Mucosa of descending colon (tissue), 3 donors: ENCODE measurements at regions not wholly inside any gene's neighbourhood (a gene's known extent, or its start where the extent isn't known, plus 50 kb on each side); places are given as distances from the start of the nearest gene placed in this dataset.
"Not testable (repeated sequence)": the region's sequence is repeated elsewhere in the genome, so short reads cannot be mapped to it uniquely, and the experiment has no call there.

ENCODE experiments used
- ATAC-seq: fragments of 200-7000 bp; cut with Tn5 transposase; one replicate; pipeline ENCODE4 v1.9.1; 2020; ENCODE audit warnings: mild to moderate bottlenecking, moderate library complexity
- DNase-seq, 3 donors: peaks; one replicate each; pipeline ENCODE4 v3.0.0-alpha.2; 2020
- H3K36me3 ChIP-seq: fragments of 200-600 bp; one replicate; pipeline ENCODE4 v1.8.0; 2021; ENCODE audit warnings: low read depth, mild to moderate bottlenecking
- H3K4me1 ChIP-seq: fragments of 200-600 bp; one replicate; pipeline ENCODE4 v1.8.0; 2021; ENCODE audit warnings: low read depth, mild to moderate bottlenecking
- H3K4me3 ChIP-seq: fragments of 200-600 bp; one replicate; pipeline ENCODE4 v1.8.0; 2021; ENCODE audit warnings: mild to moderate bottlenecking
- H3K9me3 ChIP-seq: fragments of 200-600 bp; one replicate; pipeline ENCODE4 v1.8.0; 2021; ENCODE audit warnings: mild to moderate bottlenecking
- intact Hi-C, 2 donors: fragments of 100-400 bp; cut with DNase I in 1 of 2; cut with micrococcal nuclease in 1 of 2; formaldehyde crosslinking; loops; one replicate each; pipeline versions ENCODE4 v1.11.0 to v1.11.1; 2022; cut with DNase I, micrococcal nuclease
- TF ChIP-seq, protein P1 (sequence below): fragments of 200-600 bp; IDR thresholded peaks from one replicate; pipeline ENCODE4 v1.8.0; 2022; ENCODE audit warnings: antibody characterized with exemption, mild to moderate bottlenecking
- donor health status: DM: no; HTN: no; CAD: no; lungs with moderate emphysema.
- donor health status: DM: no; HTN: no; CAD: no.
- donor health status: DM: no; HTN: yes; CAD: no.

DNA sequence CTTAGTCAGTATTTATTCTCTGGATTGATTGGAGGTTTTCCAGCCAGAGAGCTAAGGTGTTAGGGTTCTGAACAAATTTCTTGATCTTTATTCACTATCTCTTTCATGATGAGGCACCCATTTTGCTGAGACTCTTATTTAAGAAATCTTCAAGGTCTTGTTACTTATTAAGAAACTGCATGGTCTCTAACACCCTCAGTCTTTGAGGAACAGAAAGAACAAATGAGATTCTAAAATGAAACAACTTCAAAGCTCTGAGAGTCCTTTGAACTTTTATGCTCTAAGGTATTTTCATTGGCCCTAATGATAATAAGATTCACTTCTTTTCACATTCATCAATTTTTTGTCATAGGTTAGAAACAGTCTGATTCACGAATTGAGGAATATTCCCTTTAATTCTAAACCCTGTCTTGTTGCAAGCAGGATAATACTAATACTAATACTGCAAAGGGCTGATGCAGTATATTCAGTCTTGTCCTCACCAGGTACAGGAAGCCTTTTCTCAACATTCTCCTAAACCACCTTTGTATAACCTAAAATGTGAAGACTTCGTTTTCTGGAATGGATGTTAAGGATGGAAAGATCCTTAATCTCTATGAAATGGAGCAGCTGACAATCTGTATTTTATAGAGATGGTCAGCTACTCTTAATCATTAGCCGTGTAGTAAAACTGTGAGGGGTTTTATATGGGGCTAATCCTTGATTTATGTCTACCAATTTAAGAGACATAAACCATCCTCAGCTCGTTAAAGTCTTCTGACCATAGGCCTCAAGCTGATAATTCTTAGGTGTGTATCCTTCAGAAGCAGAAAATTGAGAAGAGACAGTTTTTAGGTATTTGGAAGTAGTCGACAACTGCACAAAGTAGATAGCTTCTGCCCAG is 198.3 kb downstream of the OTOL1 start:
- ATAC-seq (no peak), DNase-seq (no peak)
- Histone ChIP-seq H3K9me3 (no peaks in the 10 kb centered on the region), H3K4me3 (no peak overlapping the region), H3K4me1 (no peaks in the 10 kb centered on the region), H3K36me3 (no peaks in the 10 kb centered on the region)
- intact Hi-C loops = no loop called here
- TF ChIP-seq, protein P1, sequence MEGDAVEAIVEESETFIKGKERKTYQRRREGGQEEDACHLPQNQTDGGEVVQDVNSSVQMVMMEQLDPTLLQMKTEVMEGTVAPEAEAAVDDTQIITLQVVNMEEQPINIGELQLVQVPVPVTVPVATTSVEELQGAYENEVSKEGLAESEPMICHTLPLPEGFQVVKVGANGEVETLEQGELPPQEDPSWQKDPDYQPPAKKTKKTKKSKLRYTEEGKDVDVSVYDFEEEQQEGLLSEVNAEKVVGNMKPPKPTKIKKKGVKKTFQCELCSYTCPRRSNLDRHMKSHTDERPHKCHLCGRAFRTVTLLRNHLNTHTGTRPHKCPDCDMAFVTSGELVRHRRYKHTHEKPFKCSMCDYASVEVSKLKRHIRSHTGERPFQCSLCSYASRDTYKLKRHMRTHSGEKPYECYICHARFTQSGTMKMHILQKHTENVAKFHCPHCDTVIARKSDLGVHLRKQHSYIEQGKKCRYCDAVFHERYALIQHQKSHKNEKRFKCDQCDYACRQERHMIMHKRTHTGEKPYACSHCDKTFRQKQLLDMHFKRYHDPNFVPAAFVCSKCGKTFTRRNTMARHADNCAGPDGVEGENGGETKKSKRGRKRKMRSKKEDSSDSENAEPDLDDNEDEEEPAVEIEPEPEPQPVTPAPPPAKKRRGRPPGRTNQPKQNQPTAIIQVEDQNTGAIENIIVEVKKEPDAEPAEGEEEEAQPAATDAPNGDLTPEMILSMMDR = no peak

DNA sequence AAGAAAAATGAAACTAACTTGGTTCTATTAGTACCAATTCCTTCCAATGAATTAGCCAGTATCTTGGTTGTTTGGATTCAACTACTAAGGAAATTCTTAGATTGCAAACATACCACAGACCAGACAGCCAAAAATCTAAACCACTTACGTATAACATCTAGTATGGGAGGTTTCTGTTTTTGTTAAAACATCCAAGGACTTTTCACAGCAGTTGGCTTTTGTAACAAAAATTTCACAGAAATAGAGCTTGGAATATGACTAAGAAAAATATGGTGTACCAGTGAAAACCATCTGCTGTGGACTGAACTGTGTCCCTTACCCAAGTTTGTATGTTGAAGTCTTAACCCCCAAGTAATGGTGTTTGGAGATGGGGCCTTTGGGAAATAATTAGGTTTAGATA is 199.2 kb downstream of the OTOL1 start:
- Histone ChIP-seq H3K36me3 (no peaks in the 10 kb centered on the region), H3K4me1 (no peaks in the 10 kb centered on the region), H3K4me3 (no peak overlapping the region), H3K9me3 (no peaks in the 10 kb centered on the region)
- TF ChIP-seq, protein P1 = no peak
- intact Hi-C loops = no loop called here
- no peak for DNase-seq
- no peak for ATAC-seq

DNA sequence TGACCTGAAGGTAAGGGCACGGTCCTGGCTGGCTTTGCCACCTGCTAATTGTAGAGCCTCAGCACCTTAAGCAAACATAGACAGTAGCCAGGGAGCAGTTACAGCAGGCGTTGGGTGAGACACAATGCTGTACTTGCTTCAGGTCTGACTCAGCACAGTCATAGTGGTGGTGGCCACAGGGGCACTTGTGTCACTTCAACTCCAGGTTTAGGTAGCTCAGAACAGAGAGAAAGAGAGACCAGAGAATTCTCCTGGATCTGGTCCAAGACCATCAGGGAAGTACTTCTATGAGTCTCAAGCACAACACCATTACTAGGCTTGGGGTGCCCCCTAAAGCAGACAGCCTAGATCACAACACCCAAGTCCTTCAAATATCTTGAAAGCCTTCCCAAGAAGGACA is 204.4 kb downstream of the OTOL1 start:
- Histone ChIP-seq H3K36me3 (no peaks in the 10 kb centered on the region), H3K4me1 (no peaks in the 10 kb centered on the region), H3K9me3 (no peaks in the 10 kb centered on the region), H3K4me3 (no peak overlapping the region)
- intact Hi-C loops = no loop called here
- ATAC-seq = no peak
- no peak for DNase-seq
- TF ChIP-seq, protein P1 = no peak

DNA sequence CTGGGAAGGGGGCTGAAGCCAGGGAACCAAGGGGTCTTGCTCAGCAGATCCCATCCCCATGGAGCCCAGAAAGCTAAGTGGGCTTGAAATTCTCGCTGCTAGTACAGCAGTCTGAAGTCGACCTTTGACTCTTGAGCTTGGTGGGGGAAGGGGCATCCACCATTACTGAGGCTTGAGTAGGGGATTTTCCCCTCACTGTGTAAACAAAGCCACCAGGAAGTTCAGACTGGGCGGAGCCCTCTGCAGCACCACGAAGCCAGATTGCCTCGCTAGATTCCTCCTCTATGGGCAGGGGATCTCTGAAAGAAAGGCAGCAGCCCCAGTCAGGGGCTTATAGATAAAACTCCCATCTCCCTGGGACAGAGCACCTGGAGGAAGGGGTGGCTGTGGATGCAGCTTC is 210.6 kb downstream of the OTOL1 start:
- H3K4me3 ChIP-seq, H3K9me3 ChIP-seq, DNase-seq, H3K36me3 ChIP-seq, ATAC-seq, H3K4me1 ChIP-seq, intact Hi-C loops: not testable (repeated sequence)

DNA sequence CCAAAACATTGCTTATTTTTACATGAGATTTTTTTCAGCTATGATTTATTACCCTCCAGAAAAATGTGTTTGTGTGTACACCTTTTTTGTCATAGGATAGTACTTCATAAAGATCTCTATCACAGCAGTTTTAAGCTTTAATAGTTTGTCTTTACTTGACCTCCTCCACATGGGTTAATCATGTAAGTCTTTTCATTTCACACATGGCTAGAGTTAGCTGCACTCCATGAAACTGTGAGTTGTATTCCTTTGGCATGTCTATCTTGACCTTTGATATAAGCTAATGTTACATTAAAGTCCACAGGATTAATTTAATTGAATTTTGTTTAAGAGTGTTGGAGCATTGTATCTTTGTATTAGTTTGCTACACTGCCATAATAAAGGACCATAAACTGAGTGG is 217.1 kb downstream of the OTOL1 start:
- TF ChIP-seq, protein P1 = no peak
- intact Hi-C loops = no loop called here
- ATAC-seq (no peak), DNase-seq (no peak)
- Histone ChIP-seq H3K4me3 (no peak overlapping the region), H3K9me3 (no peaks in the 10 kb centered on the region), H3K36me3 (no peaks in the 10 kb centered on the region), H3K4me1 (no peaks in the 10 kb centered on the region)

DNA sequence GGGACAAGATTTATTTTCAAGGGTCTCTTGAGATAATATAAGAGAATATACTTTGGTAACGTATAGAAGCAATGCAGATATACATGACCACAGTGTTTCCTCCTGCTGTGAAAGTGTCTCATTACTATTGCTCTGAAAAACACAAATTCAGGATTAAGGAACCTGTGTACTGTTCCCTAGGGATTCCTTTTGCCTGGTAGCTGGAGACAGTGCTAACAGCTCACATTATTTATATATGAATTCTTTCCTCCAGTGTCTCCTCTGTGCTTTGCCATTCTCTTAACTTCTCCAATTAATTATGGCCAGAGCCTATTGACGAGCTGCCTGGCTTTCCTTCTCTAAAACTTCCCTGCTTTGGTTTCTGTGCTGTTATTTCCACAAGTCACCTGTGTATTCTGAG is 235.4 kb downstream of the OTOL1 start:
- H3K9me3 ChIP-seq = no peaks in the 10 kb centered on the region
- intact Hi-C loops = no loop called here
- TF ChIP-seq, protein P1 = no peak
- no peak for ATAC-seq
- H3K36me3 ChIP-seq = no peaks in the 10 kb centered on the region
- no peak overlapping the region for H3K4me3 ChIP-seq
- DNase-seq = no peak
- no peaks in the 10 kb centered on the region for H3K4me1 ChIP-seq
